ENCODE measurements at regions not wholly inside any gene's neighbourhood (a gene's known extent, or its start where the extent isn't known, plus 50 kb on each side); places are given as distances from the start of the nearest gene placed in this dataset.

DNA sequence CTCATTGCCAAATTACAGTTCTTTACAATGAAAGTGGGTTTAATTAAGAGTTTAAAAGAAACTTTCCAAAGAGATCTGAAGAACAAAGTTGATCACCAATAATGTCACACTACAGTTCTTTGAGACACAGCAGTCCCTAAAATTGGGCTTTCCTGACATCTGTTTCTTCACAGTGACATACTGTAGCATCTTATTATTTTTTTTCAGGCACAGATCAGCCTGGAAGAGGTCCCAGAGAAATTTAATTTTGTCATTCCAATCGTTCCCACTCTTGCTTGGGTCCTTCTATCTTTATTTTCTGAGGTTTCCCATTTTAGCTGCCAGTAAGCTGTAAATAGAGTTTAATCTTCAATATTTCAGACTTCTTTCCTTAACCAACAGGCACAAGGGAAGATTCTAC, 143.1 kb upstream of the FRMPD4 start:
- no CpG with 5 or more reads among the region's 1 CpG for WGBS (ENCODE audit: insufficient coverage)
- Histone ChIP-seq H3K9ac (ENCODE audit: insufficient read depth, low read length, poor library complexity, severe bottlenecking) (no peak overlapping the region), H3K9me3 (replicated peaks in 1 of 2; ENCODE audit: control insufficient read depth in 1 of 2, insufficient read depth in 1 of 2, low read length in 2 of 2) (no peaks in the 10 kb centered on the region), H3K4me1 (ENCODE audit: control insufficient read depth in 1 of 2, insufficient read depth in 2 of 2, low read length in 2 of 2) (no peaks in the 10 kb centered on the region), H3K36me3 (replicated peaks in 1 of 2; ENCODE audit: control insufficient read depth in 1 of 2, insufficient read depth in 2 of 2, low read length in 2 of 2) (no peaks in the 10 kb centered on the region), H3K27me3 (ENCODE audit: control insufficient read depth in 2 of 2, insufficient read depth in 2 of 2, low read length in 2 of 2) (no peaks in the 10 kb centered on the region), H2AFZ (ENCODE audit: insufficient read depth, low read depth, low read length, poor library complexity, severe bottlenecking) (no peak overlapping the region), H3K79me2 (ENCODE audit: insufficient read depth, low read length) (no peaks in the 10 kb centered on the region), H3K27ac (ENCODE audit: low read depth in 1 of 2, low read length in 2 of 2) (no peak overlapping the region), H4K20me1 (ENCODE audit: insufficient read depth, low read length) (no peaks in the 10 kb centered on the region), H3K4me3 (replicated peaks in 1 of 3; ENCODE audit: low read depth in 2 of 3, low read length in 3 of 3) (no peak overlapping the region), H3K4me2 (replicated peaks; ENCODE audit: extremely low read depth, low read length, poor library complexity, severe bottlenecking) (no peak overlapping the region)
- no peak for DNase-seq
- Mint-ChIP-seq H3K36me3 (no peaks in the 10 kb centered on the region), H3K27ac (no peak overlapping the region), H3K27me3 (ENCODE audit: low read depth in 3 of 3) (no peaks in the 10 kb centered on the region), H3K4me3 (no peak overlapping the region), H3K4me1 (no peaks in the 10 kb centered on the region), H3K9me3 (peaks cover 0 to 2% (median 0%) of the 10 kb centered on the region in 7 donors)
- intact Hi-C loops (cut with micrococcal nuclease) = no loop called here
- TF ChIP-seq, protein P1, sequence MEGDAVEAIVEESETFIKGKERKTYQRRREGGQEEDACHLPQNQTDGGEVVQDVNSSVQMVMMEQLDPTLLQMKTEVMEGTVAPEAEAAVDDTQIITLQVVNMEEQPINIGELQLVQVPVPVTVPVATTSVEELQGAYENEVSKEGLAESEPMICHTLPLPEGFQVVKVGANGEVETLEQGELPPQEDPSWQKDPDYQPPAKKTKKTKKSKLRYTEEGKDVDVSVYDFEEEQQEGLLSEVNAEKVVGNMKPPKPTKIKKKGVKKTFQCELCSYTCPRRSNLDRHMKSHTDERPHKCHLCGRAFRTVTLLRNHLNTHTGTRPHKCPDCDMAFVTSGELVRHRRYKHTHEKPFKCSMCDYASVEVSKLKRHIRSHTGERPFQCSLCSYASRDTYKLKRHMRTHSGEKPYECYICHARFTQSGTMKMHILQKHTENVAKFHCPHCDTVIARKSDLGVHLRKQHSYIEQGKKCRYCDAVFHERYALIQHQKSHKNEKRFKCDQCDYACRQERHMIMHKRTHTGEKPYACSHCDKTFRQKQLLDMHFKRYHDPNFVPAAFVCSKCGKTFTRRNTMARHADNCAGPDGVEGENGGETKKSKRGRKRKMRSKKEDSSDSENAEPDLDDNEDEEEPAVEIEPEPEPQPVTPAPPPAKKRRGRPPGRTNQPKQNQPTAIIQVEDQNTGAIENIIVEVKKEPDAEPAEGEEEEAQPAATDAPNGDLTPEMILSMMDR (IDR thresholded peaks at IDR 0.05) = no peak

DNA sequence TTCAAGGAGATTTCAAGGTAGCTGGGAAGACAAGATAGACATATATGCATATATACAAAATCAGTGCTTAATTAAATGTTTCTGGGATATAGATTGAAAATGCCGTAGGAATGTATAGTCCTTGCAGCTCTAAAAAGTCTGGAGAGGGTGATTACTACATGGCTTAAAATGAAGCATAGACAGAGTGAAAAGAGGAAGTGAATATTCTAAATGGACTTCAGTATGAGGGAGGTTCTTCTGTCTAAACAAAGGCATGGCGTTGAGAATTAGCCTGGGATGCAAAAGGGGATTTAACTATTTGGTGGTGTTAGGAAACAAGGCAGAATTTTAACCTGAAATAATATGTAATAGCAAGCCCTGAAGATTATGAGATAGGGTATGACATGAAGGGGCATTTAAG, 141.5 kb upstream of the FRMPD4 start:
- no peak overlapping the region for H3K27ac ChIP-seq (ENCODE audit: low read depth in 1 of 2, low read length in 2 of 2)
- no peak for DNase-seq
- H4K20me1 ChIP-seq (ENCODE audit: insufficient read depth, low read length) = no peaks in the 10 kb centered on the region
- no peak overlapping the region for H3K4me2 ChIP-seq (replicated peaks; ENCODE audit: extremely low read depth, low read length, poor library complexity, severe bottlenecking)
- intact Hi-C loops (cut with micrococcal nuclease) = no loop called here
- Mint-ChIP-seq H3K36me3 (no peaks in the 10 kb centered on the region), H3K27ac (no peak overlapping the region), H3K4me1 (no peaks in the 10 kb centered on the region), H3K4me3 (no peak overlapping the region), H3K9me3 (peaks cover 0 to 2% (median 0%) of the 10 kb centered on the region in 7 donors), H3K27me3 (ENCODE audit: low read depth in 3 of 3) (no peaks in the 10 kb centered on the region)
- no peak overlapping the region for H3K9ac ChIP-seq (ENCODE audit: insufficient read depth, low read length, poor library complexity, severe bottlenecking)
- H2AFZ ChIP-seq (ENCODE audit: insufficient read depth, low read depth, low read length, poor library complexity, severe bottlenecking) = no peak overlapping the region
- no peaks in the 10 kb centered on the region for H3K9me3 ChIP-seq (replicated peaks in 1 of 2; ENCODE audit: control insufficient read depth in 1 of 2, insufficient read depth in 1 of 2, low read length in 2 of 2)
- H3K4me3 ChIP-seq (replicated peaks in 1 of 3; ENCODE audit: low read depth in 2 of 3, low read length in 3 of 3) = no peak overlapping the region
- TF ChIP-seq, protein P1 (IDR thresholded peaks at IDR 0.05) = no peak
- no peaks in the 10 kb centered on the region for H3K4me1 ChIP-seq (ENCODE audit: control insufficient read depth in 1 of 2, insufficient read depth in 2 of 2, low read length in 2 of 2)
- no peaks in the 10 kb centered on the region for H3K79me2 ChIP-seq (ENCODE audit: insufficient read depth, low read length)
- no peaks in the 10 kb centered on the region for H3K36me3 ChIP-seq (replicated peaks in 1 of 2; ENCODE audit: control insufficient read depth in 1 of 2, insufficient read depth in 2 of 2, low read length in 2 of 2)
- H3K27me3 ChIP-seq (ENCODE audit: control insufficient read depth in 2 of 2, insufficient read depth in 2 of 2, low read length in 2 of 2) = no peaks in the 10 kb centered on the region
- WGBS (ENCODE audit: insufficient coverage) = no CpG with 5 or more reads among the region's 2 CpGs
